ENCODE measurements at regions not wholly inside any gene's neighbourhood (a gene's known extent, or its start where the extent isn't known, plus 50 kb on each side); places are given as distances from the start of the nearest gene placed in this dataset.

DNA sequence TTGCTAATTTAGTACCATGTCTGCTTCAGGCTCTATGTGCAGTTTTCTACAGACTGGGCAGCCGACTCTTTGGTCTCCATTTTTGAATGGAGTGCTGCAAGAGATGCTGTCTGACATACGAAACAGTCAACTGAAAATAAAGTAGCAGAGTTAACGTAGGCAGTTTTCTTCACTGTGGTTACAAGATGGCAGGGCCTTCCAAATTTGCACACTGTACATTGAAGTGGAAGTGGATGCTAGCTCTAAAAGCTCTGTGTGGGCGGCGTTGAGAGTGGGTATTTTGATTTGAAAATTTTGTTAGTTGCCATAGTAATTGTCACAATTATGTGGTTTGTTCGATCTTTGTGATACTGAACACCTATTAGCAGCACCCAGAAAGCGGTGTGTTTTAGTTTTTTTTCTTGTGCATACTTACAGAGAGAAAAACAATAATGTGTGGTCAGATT, 154.9 kb upstream of the ATP2B1 start:
- Mint-ChIP-seq H3K4me3 (peak overlapping the region; percentile 66), H3K4me1 (ENCODE audit: low read depth) (peaks cover 59% of the 10 kb centered on the region), H3K36me3 (no peaks in the 10 kb centered on the region), H3K9me3 (no peaks in the 10 kb centered on the region), H3K27ac (peak overlapping the region; percentile 95), H3K27me3 (no peaks in the 10 kb centered on the region)
- CTCF ChIA-PET, result interaction anchor here (0.7 to 1.1 kb wide), 2 partner anchors 268 to 350 kb away, joined by 3 to 6 read pairs; no protein-coding TSS in a partner anchor
- intact Hi-C loops (cut with micrococcal nuclease), result loop anchor here (1.0 to 10.0 kb wide), 13 partner anchors 17 to 846 kb away; no protein-coding TSS in a partner anchor
- POLR2A ChIA-PET, result interaction anchor here (3.2 kb wide), 1 partner anchor 154 kb away, joined by 21 read pairs; the partner anchor contains the start of gene ATP2B1
- DNase-seq, result peak; percentile 70

DNA sequence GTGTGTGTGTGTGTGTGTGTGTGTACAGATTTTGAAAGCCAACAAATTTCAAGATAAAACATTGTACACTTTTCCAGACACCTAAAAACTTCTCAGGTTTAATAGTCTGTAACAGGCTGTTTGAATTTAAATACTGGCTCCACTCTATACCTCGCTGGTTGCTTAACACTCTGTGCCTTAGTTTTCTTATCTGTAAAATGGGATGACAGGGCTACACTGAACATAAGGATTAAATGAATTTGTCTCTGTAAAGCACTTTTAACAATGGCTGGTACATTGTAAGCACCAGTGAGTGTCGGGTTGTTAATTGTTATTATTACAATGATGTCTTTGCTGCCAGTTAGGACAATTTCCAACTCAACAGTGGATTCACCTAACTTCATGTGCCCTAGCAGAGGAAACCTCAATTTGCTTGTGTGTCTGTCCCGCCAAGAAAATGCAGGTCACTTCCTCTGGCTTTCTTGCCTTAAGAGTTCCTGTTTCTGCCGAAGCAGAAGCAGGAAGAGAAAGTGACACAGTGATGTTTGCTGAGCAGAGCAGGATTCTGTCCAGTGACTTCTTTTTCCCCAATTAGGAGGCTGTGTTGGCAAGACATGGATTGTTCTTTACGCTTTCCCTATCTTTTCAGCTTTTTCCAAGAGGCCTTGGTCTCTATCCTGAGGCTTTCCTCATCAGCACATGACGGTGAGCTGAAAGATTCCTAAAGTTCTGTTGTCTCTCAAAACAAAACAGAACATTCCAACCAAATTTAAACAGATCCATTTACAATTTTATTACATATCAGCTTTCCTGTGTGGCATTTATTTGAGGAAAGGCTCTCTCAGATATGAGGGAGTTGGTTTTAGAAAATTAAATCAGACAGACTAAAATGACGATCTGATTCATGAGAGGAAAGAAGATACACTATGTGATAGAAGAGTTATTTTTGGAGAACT, 154.1 kb upstream of the ATP2B1 start:
- H3K4me1 Mint-ChIP-seq (ENCODE audit: low read depth), result peaks cover 66% of the 10 kb centered on the region
- no peaks in the 10 kb centered on the region for H3K27me3 Mint-ChIP-seq
- no peaks in the 10 kb centered on the region for H3K9me3 Mint-ChIP-seq
- peak overlapping the region; percentile 95 for H3K27ac Mint-ChIP-seq
- intact Hi-C loops (cut with micrococcal nuclease), result loop anchor here (1.0 to 10.0 kb wide), 13 partner anchors 18 to 845 kb away; no protein-coding TSS in a partner anchor
- DNase-seq, result peak; percentile 57
- H3K36me3 Mint-ChIP-seq, result no peaks in the 10 kb centered on the region
- CTCF ChIA-PET, result interaction anchor here (0.7 kb wide), 1 partner anchor 350 kb away, joined by 6 read pairs; no protein-coding TSS in a partner anchor
- H3K4me3 Mint-ChIP-seq, result peak overlapping the region; percentile 66
- POLR2A ChIA-PET, result interaction anchor here (3.2 kb wide), 1 partner anchor 154 kb away, joined by 21 read pairs; the partner anchor contains the start of gene ATP2B1

DNA sequence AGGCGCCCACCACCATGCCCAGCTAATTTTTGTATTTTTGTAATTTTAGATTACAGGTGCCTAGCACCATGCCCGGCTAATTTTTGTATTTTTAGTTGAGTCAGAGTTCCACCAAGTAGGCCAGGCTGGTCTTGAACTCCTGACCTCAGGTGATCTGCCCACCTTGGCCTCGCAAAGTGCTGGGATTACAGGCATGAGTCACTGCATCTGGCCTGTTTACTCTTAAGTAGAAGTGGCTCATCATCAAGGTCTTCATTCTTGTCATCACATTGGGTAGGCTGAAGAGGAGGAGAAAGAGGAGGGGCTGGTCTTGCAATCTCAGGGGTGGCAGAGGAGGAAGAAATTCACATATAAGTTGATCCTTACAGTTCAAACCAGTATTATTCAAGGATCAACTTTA, 152.4 kb upstream of the ATP2B1 start:
- Mint-ChIP-seq H3K27me3 (no peaks in the 10 kb centered on the region), H3K9me3 (no peaks in the 10 kb centered on the region), H3K27ac (peak overlapping the region; percentile 82), H3K36me3 (no peaks in the 10 kb centered on the region), H3K4me1 (ENCODE audit: low read depth) (peaks cover 81% of the 10 kb centered on the region), H3K4me3 (no peak overlapping the region)
- intact Hi-C loops (cut with micrococcal nuclease), result loop anchor here (5.0 to 10.0 kb wide), 8 partner anchors 181 to 844 kb away; no protein-coding TSS in a partner anchor
- ChIA-PET POLR2A (interaction anchor here (2.0 kb wide), 1 partner anchor 151 kb away, joined by 6 read pairs; no protein-coding TSS in a partner anchor), CTCF (no interaction called here)
- DNase-seq, result peak; percentile 70

DNA sequence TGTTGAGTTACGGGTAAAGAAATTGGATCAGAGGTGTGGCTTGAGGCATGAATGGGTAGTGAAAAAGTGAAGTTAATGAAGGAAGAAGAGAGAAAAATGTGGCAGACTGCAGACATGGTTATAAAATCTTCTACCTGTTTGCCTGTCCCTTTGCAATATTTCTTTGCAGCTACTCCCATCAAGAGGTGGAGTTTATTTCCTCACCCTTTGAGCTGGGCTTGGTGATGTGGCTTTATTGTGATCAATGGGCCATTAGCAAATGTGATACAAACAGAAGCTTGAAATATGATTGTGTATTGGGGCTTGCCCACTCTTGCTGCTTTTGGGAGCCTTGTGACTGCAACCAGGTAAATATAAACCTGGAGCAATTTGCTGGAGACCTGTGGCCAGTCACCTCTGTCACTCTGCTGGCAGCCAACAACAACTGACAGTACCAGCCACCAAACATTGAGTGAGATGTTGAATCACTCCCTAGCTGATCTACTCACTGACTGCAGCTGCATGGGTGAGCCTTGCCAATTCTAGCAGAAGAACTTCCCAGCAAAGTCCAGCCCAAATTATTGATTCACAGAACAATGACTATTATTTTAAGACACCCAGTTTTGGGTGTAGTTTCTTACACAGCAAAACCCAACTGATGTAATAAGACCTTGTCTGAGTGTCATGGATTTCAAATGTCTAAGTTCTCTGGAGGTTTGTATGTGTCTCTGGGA, 151.0 kb upstream of the ATP2B1 start:
- Mint-ChIP-seq H3K4me3 (no peak overlapping the region), H3K9me3 (no peaks in the 10 kb centered on the region), H3K27me3 (no peaks in the 10 kb centered on the region), H3K36me3 (no peaks in the 10 kb centered on the region), H3K4me1 (ENCODE audit: low read depth) (peaks cover 82% of the 10 kb centered on the region), H3K27ac (peak overlapping the region; percentile 29)
- ChIA-PET POLR2A (interaction anchor here (0.5 to 2.0 kb wide), 2 partner anchors 12 to 150 kb away, joined by 3 to 6 read pairs; no protein-coding TSS in a partner anchor), CTCF (no interaction called here)
- intact Hi-C loops (cut with micrococcal nuclease), result loop anchor here (5.0 to 10.0 kb wide), 10 partner anchors 183 to 842 kb away; no protein-coding TSS in a partner anchor
- DNase-seq, result no peak

DNA sequence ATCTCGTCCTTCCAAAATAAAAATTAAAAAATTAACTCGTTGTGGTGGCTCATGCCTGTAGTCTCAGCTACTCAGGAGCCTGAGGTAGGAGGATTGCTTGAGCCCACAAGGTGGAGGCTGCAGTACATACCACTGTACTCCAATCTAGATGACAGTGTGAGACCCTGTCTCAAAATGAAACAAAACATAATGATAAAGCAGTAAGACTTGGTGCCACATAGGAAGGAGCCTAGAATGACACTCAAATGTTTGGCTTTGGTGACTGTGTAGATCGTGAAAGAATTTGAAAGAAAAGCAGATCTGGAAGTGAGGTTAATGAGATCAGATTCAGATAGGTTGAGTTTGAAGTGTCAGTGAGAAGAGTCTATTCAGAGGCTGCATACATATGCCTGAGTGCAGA, 150.1 kb upstream of the ATP2B1 start:
- POLR2A ChIA-PET, result no interaction called here
- CTCF ChIA-PET, result no interaction called here

DNA sequence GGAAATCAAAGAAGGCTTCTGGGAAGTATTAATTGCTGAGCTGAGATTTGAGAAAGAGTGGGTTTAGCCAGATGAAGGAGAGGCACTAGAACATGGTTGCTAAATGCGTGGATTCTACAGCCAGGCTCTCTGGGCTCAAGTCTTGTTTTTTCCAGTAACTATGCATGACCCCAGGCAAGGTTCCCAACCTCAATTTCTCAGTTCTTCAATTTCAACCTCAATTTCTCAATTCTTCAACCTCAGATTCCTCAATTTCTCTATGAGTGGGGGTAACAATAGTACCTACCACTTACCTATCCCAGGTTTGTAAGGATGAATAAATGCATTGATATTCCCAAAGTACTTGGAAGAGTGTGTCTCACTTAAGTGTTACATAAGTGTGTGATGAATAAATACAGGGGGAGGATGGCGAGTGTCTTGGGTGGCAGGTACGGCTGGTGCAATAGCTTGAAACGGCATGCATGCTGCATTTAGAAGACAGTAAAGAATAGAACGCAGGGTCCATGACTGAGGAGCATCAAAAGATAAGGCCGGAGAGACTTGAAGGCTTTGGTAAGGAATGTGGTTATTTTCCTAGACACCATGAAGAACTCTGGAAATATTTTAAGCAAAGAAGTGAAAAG, 149.1 kb upstream of the ATP2B1 start:
- Mint-ChIP-seq H3K4me1 (ENCODE audit: low read depth) (peaks cover 65% of the 10 kb centered on the region), H3K9me3 (no peaks in the 10 kb centered on the region), H3K36me3 (no peaks in the 10 kb centered on the region), H3K27ac (peak overlapping the region; percentile 11), H3K27me3 (no peaks in the 10 kb centered on the region), H3K4me3 (no peak overlapping the region)
- ChIA-PET CTCF (no interaction called here), POLR2A (interaction anchor here (1.6 kb wide), 1 partner anchor 148 kb away, joined by 6 read pairs; the partner anchor contains the start of gene ATP2B1)
- no peak for DNase-seq
- intact Hi-C loops (cut with micrococcal nuclease), result loop anchor here (1.0 to 10.0 kb wide), 3 partner anchors 25 to 363 kb away; no protein-coding TSS in a partner anchor

More for the DNA sequence above, 150.1 kb upstream of the ATP2B1 start:
- no peak overlapping the region for H3K4me3 Mint-ChIP-seq
- no peak for DNase-seq
- intact Hi-C loops (cut with micrococcal nuclease), result loop anchor here (1.0 to 10.0 kb wide), 3 partner anchors 24 to 364 kb away; no protein-coding TSS in a partner anchor
- no peaks in the 10 kb centered on the region for H3K27me3 Mint-ChIP-seq
- peaks cover 75% of the 10 kb centered on the region for H3K4me1 Mint-ChIP-seq (ENCODE audit: low read depth)
- no peak overlapping the region for H3K27ac Mint-ChIP-seq
- no peaks in the 10 kb centered on the region for H3K9me3 Mint-ChIP-seq
- H3K36me3 Mint-ChIP-seq, result no peaks in the 10 kb centered on the region

DNA sequence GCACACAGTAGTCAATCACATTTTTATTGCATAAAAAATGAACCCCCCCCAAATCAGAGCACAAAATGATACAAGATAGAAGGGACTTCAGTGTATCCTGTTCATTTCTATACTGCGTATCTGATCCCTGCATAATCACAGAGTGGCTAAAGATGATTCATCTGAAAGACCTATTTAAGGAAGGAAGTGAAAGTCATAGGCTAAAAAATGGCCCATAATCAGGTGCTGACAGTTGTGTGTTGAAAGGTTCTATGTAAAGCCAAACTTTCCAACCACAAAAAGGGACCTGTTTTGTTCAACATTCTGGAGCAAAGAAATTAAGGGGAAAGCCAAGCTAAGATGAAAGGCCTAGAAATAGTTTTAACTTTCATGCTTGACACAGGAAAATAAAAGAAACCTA, 147.8 kb upstream of the ATP2B1 start:
- H3K4me3 Mint-ChIP-seq, result no peak overlapping the region
- no peak for DNase-seq
- intact Hi-C loops (cut with micrococcal nuclease), result loop anchor here (1.0 to 10.0 kb wide), 3 partner anchors 94 to 362 kb away; no protein-coding TSS in a partner anchor
- no peaks in the 10 kb centered on the region for H3K36me3 Mint-ChIP-seq
- CTCF ChIA-PET, result no interaction called here
- no peaks in the 10 kb centered on the region for H3K9me3 Mint-ChIP-seq
- peak overlapping the region; percentile 43 for H3K27ac Mint-ChIP-seq
- POLR2A ChIA-PET, result interaction anchor here (1.6 kb wide), 1 partner anchor 147 kb away, joined by 6 read pairs; the partner anchor contains the start of gene ATP2B1
- H3K4me1 Mint-ChIP-seq (ENCODE audit: low read depth), result peaks cover 52% of the 10 kb centered on the region
- no peaks in the 10 kb centered on the region for H3K27me3 Mint-ChIP-seq

DNA sequence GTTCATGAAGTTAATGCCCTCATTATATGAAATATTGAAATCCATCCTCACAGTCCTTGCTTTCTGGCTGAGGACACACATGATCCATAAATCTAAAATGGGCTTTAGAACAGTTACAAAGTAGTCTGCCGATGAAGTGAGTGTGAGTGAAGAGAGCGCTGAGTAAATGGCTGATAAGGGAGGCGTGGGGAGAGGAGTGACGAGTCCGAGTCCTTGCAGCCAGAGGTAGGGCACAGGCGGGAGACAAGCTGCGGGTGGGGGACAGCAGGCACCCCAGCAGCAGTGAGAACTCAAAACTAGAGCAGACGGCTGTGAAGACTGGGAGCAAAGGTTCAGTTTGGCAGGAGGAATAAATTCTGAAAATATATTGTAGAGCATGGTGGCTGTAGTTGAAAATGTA, 140.1 kb upstream of the ATP2B1 start:
- Mint-ChIP-seq H3K36me3 (no peaks in the 10 kb centered on the region), H3K4me3 (no peak overlapping the region), H3K27ac (no peak overlapping the region), H3K4me1 (ENCODE audit: low read depth) (no peaks in the 10 kb centered on the region), H3K27me3 (no peaks in the 10 kb centered on the region), H3K9me3 (no peaks in the 10 kb centered on the region)
- intact Hi-C loops (cut with micrococcal nuclease), result no loop called here
- DNase-seq, result no peak
- POLR2A ChIA-PET, result no interaction called here
- CTCF ChIA-PET, result no interaction called here

DNA sequence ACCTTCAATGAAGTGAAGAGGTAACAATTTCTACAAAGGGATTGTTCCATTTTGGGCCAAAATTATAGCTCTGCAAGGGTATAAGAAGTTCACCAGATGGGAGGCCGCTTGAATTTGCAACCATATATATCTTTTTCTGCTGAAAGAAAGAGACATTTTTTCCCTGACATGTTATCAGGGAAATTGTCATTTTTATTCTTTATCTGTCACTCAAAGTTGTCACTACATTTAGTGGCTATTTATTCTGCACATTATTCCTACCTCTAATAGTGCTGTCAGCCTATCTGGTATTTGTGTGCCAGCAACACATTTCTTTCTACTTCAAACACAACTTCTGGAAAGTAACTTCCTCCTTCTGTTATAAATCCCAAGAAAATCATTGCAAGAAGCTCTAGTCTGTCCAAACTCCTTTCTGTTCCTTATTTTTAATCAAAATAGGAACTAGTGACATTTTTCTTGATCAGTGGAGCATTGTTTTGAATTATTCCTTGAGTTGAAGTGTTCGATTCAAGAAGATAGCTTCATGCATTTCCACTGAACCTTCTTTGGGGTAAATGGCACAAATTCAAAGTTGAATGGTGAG, 137.9 kb upstream of the ATP2B1 start:
- Mint-ChIP-seq H3K4me1 (ENCODE audit: low read depth) (no peaks in the 10 kb centered on the region), H3K9me3 (no peaks in the 10 kb centered on the region), H3K36me3 (no peaks in the 10 kb centered on the region), H3K27me3 (no peaks in the 10 kb centered on the region), H3K27ac (no peak overlapping the region), H3K4me3 (no peak overlapping the region)
- POLR2A ChIA-PET, result interaction anchor here (0.7 kb wide), 1 partner anchor 117 kb away, joined by 3 read pairs; no protein-coding TSS in a partner anchor
- DNase-seq, result no peak
- CTCF ChIA-PET, result interaction anchor here (1.0 kb wide), 1 partner anchor 247 kb away, joined by 3 read pairs; no protein-coding TSS in a partner anchor
- intact Hi-C loops (cut with micrococcal nuclease), result no loop called here

DNA sequence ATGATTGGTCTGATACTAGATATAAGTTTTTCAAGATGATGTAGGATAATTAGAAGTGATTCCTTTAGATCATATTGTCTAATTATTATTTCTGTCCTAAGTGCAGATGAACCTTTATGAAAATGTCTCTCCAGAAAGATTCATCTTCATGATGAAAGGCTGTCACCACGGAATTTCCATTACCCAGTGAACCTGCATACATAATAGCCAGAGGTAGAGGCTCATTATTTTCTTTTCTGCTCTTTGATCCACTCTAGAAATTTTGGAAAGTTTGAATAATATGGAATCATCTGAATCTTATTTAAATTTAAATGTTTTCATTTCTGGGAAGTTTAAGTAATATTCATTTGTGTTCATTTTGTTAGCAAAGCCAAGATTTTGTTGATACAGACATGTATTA, 137.1 kb upstream of the ATP2B1 start:
- Mint-ChIP-seq H3K27me3 (no peaks in the 10 kb centered on the region), H3K4me3 (no peak overlapping the region), H3K9me3 (no peaks in the 10 kb centered on the region), H3K27ac (no peak overlapping the region), H3K4me1 (ENCODE audit: low read depth) (no peaks in the 10 kb centered on the region), H3K36me3 (no peaks in the 10 kb centered on the region)
- ChIA-PET POLR2A (no interaction called here), CTCF (no interaction called here)
- no peak for DNase-seq
- intact Hi-C loops (cut with micrococcal nuclease), result no loop called here

DNA sequence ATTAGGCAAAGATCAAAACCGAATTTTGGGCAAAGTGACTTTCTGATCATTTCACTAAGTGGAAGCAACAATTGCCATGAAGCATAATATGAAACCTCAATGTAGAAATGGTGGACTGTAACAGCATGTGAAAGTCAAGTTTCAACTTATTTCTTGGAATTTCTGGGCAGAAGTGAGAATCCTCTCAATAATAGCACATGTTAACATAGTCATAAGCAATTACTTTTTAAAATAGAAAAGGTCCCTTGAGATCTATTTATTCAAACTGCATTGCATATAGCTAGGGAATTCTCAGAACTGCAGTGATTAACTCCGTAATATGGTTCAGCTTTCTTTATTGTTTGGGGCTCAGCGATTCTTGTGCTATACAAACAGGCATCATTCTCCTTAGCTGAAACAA, 136.7 kb upstream of the ATP2B1 start:
- Mint-ChIP-seq H3K4me1 (ENCODE audit: low read depth) (no peaks in the 10 kb centered on the region), H3K36me3 (no peaks in the 10 kb centered on the region), H3K9me3 (no peaks in the 10 kb centered on the region), H3K4me3 (no peak overlapping the region), H3K27me3 (no peaks in the 10 kb centered on the region), H3K27ac (no peak overlapping the region)
- intact Hi-C loops (cut with micrococcal nuclease), result no loop called here
- no peak for DNase-seq
- POLR2A ChIA-PET, result no interaction called here
- CTCF ChIA-PET, result no interaction called here

All from activated CD4-positive, alpha-beta memory T cell treated with anti-CD3 and anti-CD28 coated beads for 36 hours (primary cell).